ENCODE measurements at regions not wholly inside any gene's neighbourhood (a gene's known extent, or its start where the extent isn't known, plus 50 kb on each side); places are given as distances from the start of the nearest gene placed in this dataset.

- intact Hi-C loops (cut with micrococcal nuclease), result no loop called here
- POLR2A ChIA-PET, result no interaction called here
- H3K4me1 Mint-ChIP-seq, result no peaks in the 10 kb centered on the region
- 93% methylated on average over 12 of the region's 14 CpGs for WGBS (ENCODE audit: insufficient coverage)
- H3K4me3 ChIP-seq (ENCODE audit: control extremely low read depth in 1 of 5, extremely low read depth in 1 of 5, insufficient read depth in 1 of 5, low read depth in 2 of 5, low read length in 4 of 5), result no peak overlapping the region
- no peak for DNase-seq
- H3K4me2 ChIP-seq (replicated peaks; ENCODE audit: low read depth, low read length, poor library complexity, severe bottlenecking), result no peak overlapping the region
- H3K27ac Mint-ChIP-seq, result no peak overlapping the region
- no peaks in the 10 kb centered on the region for H3K36me3 ChIP-seq (replicated peaks in 1 of 2; ENCODE audit: control extremely low read depth in 1 of 2, control insufficient read depth in 1 of 2, extremely low read depth in 1 of 2, insufficient read depth in 2 of 2, low read length in 1 of 2)
- no peaks in the 10 kb centered on the region for H3K79me2 ChIP-seq (ENCODE audit: control insufficient read depth, insufficient read depth, low read length)
- ATAC-seq (ENCODE audit: low read depth), result no peak
- no peak for TF ChIP-seq CTCF (IDR thresholded peaks at IDR 0.05)
- TF ChIP-seq EZH2 (IDR thresholded peaks at IDR 0.05; ENCODE audit: borderline replicate concordance, insufficient read depth, low read depth, low read length, poor library complexity, severe bottlenecking), result no peak
- no peak overlapping the region for H3K9ac ChIP-seq (ENCODE audit: low read length)
- H3K4me3 Mint-ChIP-seq, result no peak overlapping the region
- H3K9me3 ChIP-seq (ENCODE audit: control extremely low read depth in 1 of 3, control insufficient read depth in 2 of 3, insufficient read depth in 1 of 3, low read length in 2 of 3), result peaks cover 0 to 32% (median 13%) of the 10 kb centered on the region in 3 donors
- H3K9me3 Mint-ChIP-seq (ENCODE audit: insufficient read depth), result peaks cover 10% of the 10 kb centered on the region
- H3K4me1 ChIP-seq (ENCODE audit: control insufficient read depth in 2 of 2, insufficient read depth in 2 of 2, low read length in 2 of 2), result no peaks in the 10 kb centered on the region
- CTCF ChIA-PET, result no interaction called here
- H3K27ac ChIP-seq (ENCODE audit: low read length in 2 of 2), result no peak overlapping the region
- H4K20me1 ChIP-seq (ENCODE audit: control insufficient read depth, insufficient read depth, low read length, poor library complexity, severe bottlenecking), result no peaks in the 10 kb centered on the region
- no peaks in the 10 kb centered on the region for H3K27me3 ChIP-seq (replicated peaks in 1 of 4; ENCODE audit: control extremely low read depth in 1 of 4, control insufficient read depth in 3 of 4, insufficient read depth in 4 of 4, low read length in 3 of 4)
- H3K27me3 Mint-ChIP-seq, result no peaks in the 10 kb centered on the region
- no peak overlapping the region for H2AFZ ChIP-seq (ENCODE audit: insufficient read depth, low read depth, low read length, poor library complexity, severe bottlenecking)
Measured at GRCh38 chr18:43482600-43482999, 205.3 kb upstream of the SYT4 start.

- Histone ChIP-seq H3K4me2 (replicated peaks; ENCODE audit: low read depth, low read length, poor library complexity, severe bottlenecking) (no peak overlapping the region), H3K36me3 (replicated peaks in 1 of 2; ENCODE audit: control extremely low read depth in 1 of 2, control insufficient read depth in 1 of 2, extremely low read depth in 1 of 2, insufficient read depth in 2 of 2, low read length in 1 of 2) (no peaks in the 10 kb centered on the region), H3K27me3 (replicated peaks in 1 of 4; ENCODE audit: control extremely low read depth in 1 of 4, control insufficient read depth in 3 of 4, insufficient read depth in 4 of 4, low read length in 3 of 4) (no peaks in the 10 kb centered on the region), H3K4me1 (ENCODE audit: control insufficient read depth in 2 of 2, insufficient read depth in 2 of 2, low read length in 2 of 2) (no peaks in the 10 kb centered on the region), H3K79me2 (ENCODE audit: control insufficient read depth, insufficient read depth, low read length) (no peaks in the 10 kb centered on the region), H2AFZ (ENCODE audit: insufficient read depth, low read depth, low read length, poor library complexity, severe bottlenecking) (no peak overlapping the region), H4K20me1 (ENCODE audit: control insufficient read depth, insufficient read depth, low read length, poor library complexity, severe bottlenecking) (no peaks in the 10 kb centered on the region), H3K27ac (ENCODE audit: low read length in 2 of 2) (no peak overlapping the region), H3K9ac (ENCODE audit: low read length) (no peak overlapping the region), H3K4me3 (ENCODE audit: control extremely low read depth in 1 of 5, extremely low read depth in 1 of 5, insufficient read depth in 1 of 5, low read depth in 2 of 5, low read length in 4 of 5) (no peak overlapping the region), H3K9me3 (ENCODE audit: control extremely low read depth in 1 of 3, control insufficient read depth in 2 of 3, insufficient read depth in 1 of 3, low read length in 2 of 3) (peaks cover 0 to 32% (median 13%) of the 10 kb centered on the region in 3 donors)
- H3K27me3 Mint-ChIP-seq, result no peaks in the 10 kb centered on the region
- ATAC-seq (ENCODE audit: low read depth), result no peak
- no peak for DNase-seq
- intact Hi-C loops (cut with micrococcal nuclease), result no loop called here
- H3K4me1 Mint-ChIP-seq, result no peaks in the 10 kb centered on the region
- no peak overlapping the region for H3K27ac Mint-ChIP-seq
- no peak overlapping the region for H3K4me3 Mint-ChIP-seq
- WGBS (ENCODE audit: insufficient coverage), result 100% methylated on average over 1 of the region's 1 CpG
- POLR2A ChIA-PET, result no interaction called here
- H3K9me3 Mint-ChIP-seq (ENCODE audit: insufficient read depth), result peaks cover 8% of the 10 kb centered on the region
- CTCF ChIA-PET, result no interaction called here
- TF ChIP-seq CTCF (IDR thresholded peaks at IDR 0.05) (no peak), EZH2 (IDR thresholded peaks at IDR 0.05; ENCODE audit: borderline replicate concordance, insufficient read depth, low read depth, low read length, poor library complexity, severe bottlenecking) (no peak)
Measured at GRCh38 chr18:43484710-43485109, 207.4 kb upstream of the SYT4 start.

All from B cell (primary cell).